Loucy (cell line): ENCODE measurements at regions not wholly inside any gene's neighbourhood (a gene's known extent, or its start where the extent isn't known, plus 50 kb on each side); places are given as distances from the start of the nearest gene placed in this dataset.

Source experiments
- H2AFZ ChIP-seq: fragments of 200-600 bp; sonication (generic); 2 replicates; pipeline ENCODE4 v1.6.0; 2016; ENCODE audit warnings: antibody characterized with exemption, mild to moderate bottlenecking, low read length, moderate library complexity
- H3F3A ChIP-seq: fragments of 200-600 bp; 2 replicates; pipeline ENCODE4 v1.6.0; 2016; ENCODE audit warnings: antibody characterized with exemption, low read depth, mild to moderate bottlenecking
- H3K27me3 ChIP-seq: fragments of 200-600 bp; sonication (generic); 2 replicates; pipeline ENCODE4 v1.6.1; 2014; ENCODE audit warnings: low read length, mild to moderate bottlenecking; ENCODE audit not compliant: insufficient read depth, poor library complexity, severe bottlenecking
- H3K36me3 ChIP-seq: fragments of 200-600 bp; sonication (generic); 2 replicates; pipeline ENCODE4 v1.6.1; 2016; ENCODE audit warnings: low read length; ENCODE audit not compliant: insufficient read depth
- H3K4me1 ChIP-seq: fragments of 200-600 bp; sonication (generic); 2 replicates; pipeline ENCODE4 v1.5.1; 2014; ENCODE audit warnings: low read length, mild to moderate bottlenecking; ENCODE audit not compliant: insufficient read depth, poor library complexity, severe bottlenecking
- H3K4me2 ChIP-seq: fragments of 200-600 bp; sonication (generic); 2 replicates; pipeline ENCODE4 v1.6.0; 2014; ENCODE audit warnings: antibody characterized with exemption, low read length, low read depth, mild to moderate bottlenecking; ENCODE audit not compliant: poor library complexity, severe bottlenecking
- H3K4me3 ChIP-seq: fragments of 200-600 bp; sonication (generic); 2 replicates; pipeline ENCODE4 v1.5.1; 2014; ENCODE audit warnings: low read length, mild to moderate bottlenecking, mixed read lengths; ENCODE audit not compliant: poor library complexity, severe bottlenecking
- H3K79me2 ChIP-seq: fragments of 200-600 bp; sonication (generic); 2 replicates; pipeline ENCODE4 v1.6.1; 2014; ENCODE audit warnings: low read length; ENCODE audit not compliant: insufficient read depth
- H3K9ac ChIP-seq: fragments of 200-600 bp; sonication (generic); 2 replicates; pipeline ENCODE4 v1.6.0; 2014; ENCODE audit warnings: mild to moderate bottlenecking, low read depth, low read length, moderate library complexity; ENCODE audit not compliant: poor library complexity, severe bottlenecking
- H3K9me2 ChIP-seq: fragments of 200-600 bp; sonication (generic); replicated peaks from 2 replicates; pipeline ENCODE4 v1.6.1; 2016; ENCODE audit warnings: low read depth, low read length, mixed read lengths
- H3K9me3 ChIP-seq: fragments of 200-600 bp; sonication (generic); 2 replicates; pipeline ENCODE4 v1.6.1; 2014; ENCODE audit warnings: mild to moderate bottlenecking, antibody characterized with exemption, low read length, low read depth; ENCODE audit not compliant: insufficient read depth
- H4K20me1 ChIP-seq: fragments of 200-600 bp; sonication (generic); 2 replicates; pipeline ENCODE4 v1.6.0; 2014; ENCODE audit warnings: antibody characterized with exemption, low read length, mild to moderate bottlenecking; ENCODE audit not compliant: insufficient read depth, poor library complexity, severe bottlenecking
- CTCF ChIP-seq: fragments of 200-600 bp; sonication (generic); conservative IDR thresholded peaks from 2 replicates; pipeline ENCODE4 v1.5.1; 2014; ENCODE audit warnings: mild to moderate bottlenecking, antibody characterized with exemption, low read length
- EZH2phosphoT487 ChIP-seq: fragments of 200-600 bp; IDR thresholded peaks from 2 replicates; pipeline ENCODE4 v1.6.1; 2018; ENCODE audit warnings: antibody characterized with exemption, mild to moderate bottlenecking, moderate library complexity, borderline replicate concordance

DNA sequence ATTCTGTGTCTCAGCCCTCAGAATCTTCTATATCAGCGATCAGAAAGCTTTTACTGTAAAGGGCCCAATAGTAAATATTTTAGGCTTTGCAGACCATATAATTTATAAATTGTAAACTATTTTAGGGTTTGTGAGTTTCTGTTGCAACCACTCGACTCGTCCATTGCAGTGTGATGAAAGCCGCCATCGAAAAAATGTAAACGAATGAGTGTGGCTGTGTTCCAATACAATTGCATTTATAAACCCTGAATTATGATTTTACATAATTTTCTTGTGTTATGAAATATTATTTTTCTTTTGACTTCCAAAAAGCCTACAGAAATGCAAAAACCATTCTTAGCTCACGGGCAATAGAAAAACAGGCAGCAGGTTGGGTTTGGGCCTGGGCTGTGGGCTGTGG, 62.5 kb upstream of the ADO start:
- Histone ChIP-seq H3K9ac (no peak overlapping the region), H3K9me3 (no peaks in the 10 kb centered on the region), H2AFZ (no peak overlapping the region), H3K4me1 (no peaks in the 10 kb centered on the region), H3K4me3 (no peak overlapping the region), H4K20me1 (no peaks in the 10 kb centered on the region), H3K27me3 (no peaks in the 10 kb centered on the region), H3K36me3 (no peaks in the 10 kb centered on the region), H3K4me2 (no peak overlapping the region), H3F3A (no peaks in the 10 kb centered on the region), H3K9me2 (no peaks in the 10 kb centered on the region), H3K79me2 (no peaks in the 10 kb centered on the region)
- TF ChIP-seq EZH2phosphoT487 (no peak), CTCF (no peak)

DNA sequence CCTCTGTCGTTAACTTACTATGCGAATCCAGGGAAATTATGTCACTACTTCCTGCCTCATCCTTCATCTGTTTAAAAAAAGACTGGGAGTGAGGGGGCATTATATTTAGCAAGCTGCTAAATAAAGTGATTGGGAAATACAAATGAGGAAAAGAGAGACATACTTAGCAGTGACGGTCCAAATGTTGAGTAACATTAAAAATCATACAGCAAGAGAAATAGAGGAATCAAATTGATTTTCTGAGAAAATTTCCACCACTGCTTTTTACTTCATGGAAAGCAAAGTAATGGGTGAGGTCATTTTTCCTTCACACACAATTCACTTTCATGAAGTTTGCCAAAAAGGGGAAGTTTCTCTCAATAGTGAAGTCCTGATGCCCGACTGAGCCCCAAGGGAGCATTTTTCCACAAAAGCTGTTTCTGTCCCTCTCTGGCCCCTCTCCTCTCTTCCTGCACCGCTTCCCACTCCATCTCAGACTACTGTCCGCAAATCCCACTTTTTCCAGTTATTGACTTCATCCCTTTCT, 61.9 kb upstream of the ADO start:
- Histone ChIP-seq H4K20me1 (no peaks in the 10 kb centered on the region), H3K27me3 (no peaks in the 10 kb centered on the region), H3K9ac (no peak overlapping the region), H2AFZ (no peak overlapping the region), H3K9me2 (no peaks in the 10 kb centered on the region), H3K4me3 (no peak overlapping the region), H3K79me2 (no peaks in the 10 kb centered on the region), H3K36me3 (no peaks in the 10 kb centered on the region), H3F3A (no peaks in the 10 kb centered on the region), H3K9me3 (no peaks in the 10 kb centered on the region), H3K4me1 (no peaks in the 10 kb centered on the region), H3K4me2 (no peak overlapping the region)
- TF ChIP-seq EZH2phosphoT487 (no peak), CTCF (no peak)

DNA sequence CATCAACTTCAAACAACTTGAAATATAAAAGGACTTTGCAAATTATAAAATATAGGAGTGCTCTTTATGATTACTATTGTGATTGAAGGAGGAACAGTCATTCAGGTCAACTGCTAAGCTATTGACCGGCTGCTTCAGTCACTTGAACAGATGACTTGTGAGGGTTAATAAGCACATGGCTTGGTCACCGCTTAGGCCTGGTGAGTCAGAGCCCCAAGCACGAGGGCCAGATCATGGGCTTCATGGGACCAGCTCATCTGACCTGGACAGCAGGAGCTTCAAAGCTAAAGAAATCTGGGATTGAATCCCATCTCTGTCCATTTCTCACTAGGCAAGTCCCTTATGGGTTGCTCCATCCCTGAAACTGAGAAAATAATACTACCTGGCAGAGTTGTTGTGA, 60.4 kb upstream of the ADO start:
- H3K9me2 ChIP-seq: no peaks in the 10 kb centered on the region
- no peaks in the 10 kb centered on the region for H3K79me2 ChIP-seq
- no peak overlapping the region for H3K9ac ChIP-seq
- no peaks in the 10 kb centered on the region for H3K36me3 ChIP-seq
- H4K20me1 ChIP-seq: no peaks in the 10 kb centered on the region
- H3F3A ChIP-seq: no peaks in the 10 kb centered on the region
- no peak overlapping the region for H3K4me2 ChIP-seq
- H3K27me3 ChIP-seq: no peaks in the 10 kb centered on the region
- H2AFZ ChIP-seq: no peak overlapping the region
- no peaks in the 10 kb centered on the region for H3K4me1 ChIP-seq
- TF ChIP-seq EZH2phosphoT487 (no peak), CTCF (no peak)
- H3K4me3 ChIP-seq: no peak overlapping the region
- H3K9me3 ChIP-seq: no peaks in the 10 kb centered on the region
